K562 (cell line): ENCODE measurements at regions not wholly inside any gene's neighbourhood (a gene's known extent, or its start where the extent isn't known, plus 50 kb on each side); places are given as distances from the start of the nearest gene placed in this dataset.
A peak's percentile ranks its signal among the peaks of the same experiment; 100 is the strongest.

Source experiments
- ATAC-seq: fragments of 200-7000 bp; cut with Tn5 transposase; 3 replicates; pipeline ENCODE4 v1.9.1; 2020; ENCODE audit warnings: moderate library complexity
- BruUV-seq: library from RNA; stranded (reverse); fragments of 400-500 nt; replicated peaks from 2 replicates; lab custom pipeline; 2021; lab: Mats Ljungman, UMichigan
- CTCF ChIA-PET: fragments of 300-600 bp; formaldehyde crosslinking; extraction: SDS; loops from one replicate; lab custom pipeline; 2021; ENCODE audit warnings: low intra/inter-chr PET ratio; lab: Yijun Ruan, JAX
- POLR2A ChIA-PET: fragments of 300-600, 350-650 bp; sonication (Branson Sonifier 250); formaldehyde crosslinking; extraction: SDS; loops from one replicate; lab custom pipeline; 2021; ENCODE audit warnings: antibody characterized with exemption, inconsistent platforms; lab: Yijun Ruan, JAX
- DNase-seq, 4 experiments: peaks; one replicate each; pipeline versions ENCODE4 v3.0.0 to v3.0.0-alpha.2; 2011 to 2018; ENCODE audit warnings: low spot score in 3 of 4, mixed read lengths in 3 of 4; ENCODE audit errors: extremely low read depth in 1 of 4
- FAIRE-seq: peaks from 2 replicates; lab custom pipeline; 2011; peaks lifted over from hg19 to GRCh38; lab: Jason Lieb, UNC
- H2AFZ ChIP-seq: 2 replicates; pipeline ENCODE4 v1.6.0; 2011; ENCODE audit warnings: low read depth, low read length, control low read depth, inconsistent platforms
- H3K27ac ChIP-seq: fragments of 200-600 bp; 3 replicates; pipeline ENCODE4 v1.8.0; 2011; ENCODE audit warnings: low read depth, mild to moderate bottlenecking, control low read depth, inconsistent platforms, low read length, moderate library complexity, mixed read lengths; ENCODE audit errors: extremely low read depth
- H3K27me3 ChIP-seq, 2 experiments: fragments of 300-600 bp in 1 of 2; 2 replicates in 1 of 2; 3 replicates in 1 of 2; pipeline versions ENCODE4 v1.6.0 to v1.8.0; 2011; ENCODE audit warnings: inconsistent platforms in 2 of 2, low read length in 2 of 2, mild to moderate bottlenecking in 1 of 2, mixed read lengths in 1 of 2, moderate library complexity in 1 of 2; ENCODE audit not compliant: control insufficient read depth in 2 of 2, insufficient read depth in 2 of 2
- H3K36me3 ChIP-seq: fragments of 300-600 bp; 3 replicates; pipeline ENCODE4 v1.8.0; 2011; ENCODE audit warnings: mild to moderate bottlenecking, low read length, inconsistent platforms; ENCODE audit not compliant: control insufficient read depth, insufficient read depth
- H3K4me1 ChIP-seq, 2 experiments: fragments of 200-600 bp in 1 of 2; replicated peaks in 1 of 2; 2 replicates in 1 of 2; 3 replicates in 1 of 2; pipeline versions ENCODE4 v1.5.1 to v1.8.0; 2011; ENCODE audit warnings: inconsistent platforms in 2 of 2, low read length in 2 of 2, mild to moderate bottlenecking in 1 of 2, mixed read lengths in 1 of 2, moderate library complexity in 1 of 2; ENCODE audit not compliant: control insufficient read depth in 2 of 2, insufficient read depth in 2 of 2
- H3K4me2 ChIP-seq: 2 replicates; pipeline ENCODE4 v1.6.1; 2011; ENCODE audit warnings: low read length, control low read depth, inconsistent platforms, mixed read lengths; ENCODE audit not compliant: insufficient read depth
- H3K4me3 ChIP-seq: fragments of 200-600 bp; sonication (generic), shearing (Covaris generic); 2 replicates; pipeline ENCODE4 v1.5.1; 2016; ENCODE audit warnings: control low read depth, inconsistent platforms
- H3K79me2 ChIP-seq: fragments of 200-600 bp; 3 replicates; pipeline ENCODE4 v1.8.0; 2011; ENCODE audit warnings: low read length, inconsistent platforms; ENCODE audit not compliant: control insufficient read depth, insufficient read depth
- H3K9ac ChIP-seq, 2 experiments: 2 replicates each; pipeline versions ENCODE4 v1.6.0 to v1.6.1; 2011; ENCODE audit warnings: low read depth in 2 of 2, low read length in 2 of 2, control low read depth in 1 of 2, inconsistent platforms in 1 of 2, mild to moderate bottlenecking in 1 of 2, mixed read lengths in 1 of 2; ENCODE audit not compliant: insufficient read depth in 1 of 2
- H3K9me1 ChIP-seq: one replicate; pipeline ENCODE4 v1.6.0; 2011; ENCODE audit warnings: inconsistent platforms, mild to moderate bottlenecking, low read length, moderate library complexity; ENCODE audit not compliant: control insufficient read depth, insufficient read depth
- H3K9me3 ChIP-seq: replicated peaks from 2 replicates; pipeline ENCODE4 v1.5.1; 2011; ENCODE audit warnings: low read depth, low read length, inconsistent platforms; ENCODE audit not compliant: control insufficient read depth, insufficient read depth
- H4K20me1 ChIP-seq: replicated peaks from 2 replicates; pipeline ENCODE4 v1.6.1; 2011; ENCODE audit warnings: low read length, inconsistent platforms, mixed read lengths; ENCODE audit not compliant: control insufficient read depth, insufficient read depth
- ADNP ChIP-seq: fragments of 200-800 bp; sonication (Bioruptor generic); IDR thresholded peaks from 2 replicates; pipeline ENCODE4 v1.6.1; 2016; ENCODE audit warnings: missing genetic modification characterization, missing compliant biosample characterization
- ARHGAP35 ChIP-seq: fragments of 450-650 bp; IDR thresholded peaks from 2 replicates; pipeline ENCODE4 v1.6.1; 2018; ENCODE audit not compliant: partially characterized antibody
- BRD9 ChIP-seq: fragments of 450-650 bp; IDR thresholded peaks from 2 replicates; pipeline ENCODE4 v1.6.1; 2018; ENCODE audit warnings: low read depth; ENCODE audit not compliant: partially characterized antibody
- EZH2 ChIP-seq: IDR thresholded peaks from 2 replicates; pipeline ENCODE4 v1.6.1; 2012; ENCODE audit warnings: low read depth, mild to moderate bottlenecking, inconsistent platforms, low read length, borderline replicate concordance
- FOSL1 ChIP-seq: fragments of 200-800 bp; sonication (Bioruptor generic); conservative IDR thresholded peaks from 2 replicates; pipeline ENCODE4 v1.6.1; 2016; ENCODE audit warnings: missing genetic modification characterization, missing compliant biosample characterization
- MCM5 ChIP-seq: fragments of 450-650 bp; IDR thresholded peaks from 2 replicates; pipeline ENCODE4 v1.6.1; 2016; ENCODE audit warnings: low read depth
- MTA3 ChIP-seq: fragments of 450-650 bp; formaldehyde crosslinking; IDR thresholded peaks from 2 replicates; pipeline ENCODE4 v1.6.1; 2017; ENCODE audit warnings: mild to moderate bottlenecking, borderline replicate concordance
- PHF8 ChIP-seq: fragments of 200-600 bp; sonication (generic); IDR thresholded peaks from 2 replicates; pipeline ENCODE4 v1.6.1; 2012; ENCODE audit warnings: mixed run types, mild to moderate bottlenecking, inconsistent platforms, low read length, moderate library complexity, borderline replicate concordance
- PTRF ChIP-seq: fragments of 450-650 bp; IDR thresholded peaks from 2 replicates; pipeline ENCODE4 v1.6.1; 2016; ENCODE audit warnings: mild to moderate bottlenecking, missing genetic modification characterization, missing compliant biosample characterization
- RAD21 ChIP-seq, 2 experiments: fragments of 250-450 bp in 1 of 2; fragments of 450-650 bp in 1 of 2; sonication (Bioruptor Pico) in 1 of 2; formaldehyde crosslinking in 1 of 2; IDR thresholded peaks in 1 of 2; conservative IDR thresholded peaks in 1 of 2; 2 replicates each; pipeline versions ENCODE4 v1.4.0 to v1.8.0; 2020 to 2022; ENCODE audit warnings: mild to moderate bottlenecking in 2 of 2, moderate library complexity in 1 of 2
- SP1 ChIP-seq: sonication (generic); formaldehyde crosslinking; IDR thresholded peaks from 2 replicates; pipeline ENCODE4 v1.8.1; 2022; ENCODE audit warnings: mild to moderate bottlenecking, missing genetic modification reagents
- SRSF3 ChIP-seq: fragments of 200-400 bp; formaldehyde crosslinking; IDR thresholded peaks from 2 replicates; pipeline ENCODE4 v1.6.1; 2016; ENCODE audit warnings: mild to moderate bottlenecking, low read length, moderate library complexity; ENCODE audit not compliant: insufficient read depth
- XRCC3 ChIP-seq: fragments of 450-650 bp; IDR thresholded peaks from 2 replicates; pipeline ENCODE4 v1.6.1; 2017; ENCODE audit warnings: mild to moderate bottlenecking, moderate library complexity
- YY1 ChIP-seq, 3 experiments: IDR thresholded peaks; 2 replicates each; pipeline ENCODE4 v1.6.1; 2011; ENCODE audit warnings: low read length in 2 of 3, mild to moderate bottlenecking in 2 of 3, moderate library complexity in 2 of 3, borderline replicate concordance in 1 of 3, control low read depth in 1 of 3, low read depth in 1 of 3; ENCODE audit not compliant: insufficient read depth in 3 of 3, insufficient replicate concordance in 2 of 3, control insufficient read depth in 1 of 3, insufficient read length in 1 of 3; ENCODE audit errors: extremely low read depth in 1 of 3
- ZNF184 ChIP-seq: sonication (generic); formaldehyde crosslinking; IDR thresholded peaks from 2 replicates; pipeline ENCODE4 v1.5.0; 2020; ENCODE audit warnings: missing genetic modification reagents
- WGBS: fragments of 100-300 bp; shearing (Covaris generic); methylation state at CpG from one replicate; pipeline ENCODE4 v1.1.6; 2016; ENCODE audit warnings: low coverage, mixed read lengths; ENCODE audit not compliant: insufficient coverage; ENCODE audit errors: missing lambda C conversion rate; 5-methylcytosine and 5-hydroxymethylcytosine counted together
- in situ Hi-C: fragments of 300-500 bp; cut with MboI; formaldehyde crosslinking; loops from 4 replicates; pipeline ENCODE4 v1.15.0; 2018; ENCODE audit warnings: inconsistent platforms, mixed read lengths
- intact Hi-C: fragments of 100-400 bp; cut with micrococcal nuclease; formaldehyde crosslinking; loops from 2 replicates; pipeline ENCODE4 v1.14.2; 2022
- TF ChIP-seq, protein P1 (sequence below), 2 experiments: fragments of 150-350 bp in 1 of 2; IDR thresholded peaks; 2 replicates each; pipeline ENCODE4 v1.6.1; 2012 to 2016; ENCODE audit warnings: low read depth in 2 of 2, low read length in 2 of 2, mild to moderate bottlenecking in 1 of 2, moderate library complexity in 1 of 2
- TF ChIP-seq, protein P2 (sequence below): sonication (generic); IDR thresholded peaks from 2 replicates; pipeline ENCODE4 v1.6.1; 2016

DNA sequence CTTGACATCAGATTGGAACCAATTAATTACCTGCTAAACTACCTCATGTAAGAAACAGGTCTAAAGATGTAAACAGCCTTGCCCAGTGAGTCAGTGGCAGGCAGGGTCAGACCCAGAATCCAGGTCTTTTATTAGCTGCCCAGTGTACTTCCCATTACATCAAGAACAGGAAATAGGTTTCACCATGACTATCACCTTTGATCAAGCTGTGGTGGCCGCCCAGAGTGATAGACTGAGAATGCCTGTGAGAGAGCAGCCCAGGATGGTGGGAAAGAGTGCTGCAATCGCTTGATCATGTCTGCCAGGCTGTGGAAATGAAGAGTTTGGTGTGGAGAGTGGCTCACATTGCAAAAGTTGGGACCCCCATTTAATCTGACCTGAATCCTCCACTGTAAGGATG lies 61.3 kb upstream of the PIAS1 start (continued):
- TF ChIP-seq, protein P1, sequence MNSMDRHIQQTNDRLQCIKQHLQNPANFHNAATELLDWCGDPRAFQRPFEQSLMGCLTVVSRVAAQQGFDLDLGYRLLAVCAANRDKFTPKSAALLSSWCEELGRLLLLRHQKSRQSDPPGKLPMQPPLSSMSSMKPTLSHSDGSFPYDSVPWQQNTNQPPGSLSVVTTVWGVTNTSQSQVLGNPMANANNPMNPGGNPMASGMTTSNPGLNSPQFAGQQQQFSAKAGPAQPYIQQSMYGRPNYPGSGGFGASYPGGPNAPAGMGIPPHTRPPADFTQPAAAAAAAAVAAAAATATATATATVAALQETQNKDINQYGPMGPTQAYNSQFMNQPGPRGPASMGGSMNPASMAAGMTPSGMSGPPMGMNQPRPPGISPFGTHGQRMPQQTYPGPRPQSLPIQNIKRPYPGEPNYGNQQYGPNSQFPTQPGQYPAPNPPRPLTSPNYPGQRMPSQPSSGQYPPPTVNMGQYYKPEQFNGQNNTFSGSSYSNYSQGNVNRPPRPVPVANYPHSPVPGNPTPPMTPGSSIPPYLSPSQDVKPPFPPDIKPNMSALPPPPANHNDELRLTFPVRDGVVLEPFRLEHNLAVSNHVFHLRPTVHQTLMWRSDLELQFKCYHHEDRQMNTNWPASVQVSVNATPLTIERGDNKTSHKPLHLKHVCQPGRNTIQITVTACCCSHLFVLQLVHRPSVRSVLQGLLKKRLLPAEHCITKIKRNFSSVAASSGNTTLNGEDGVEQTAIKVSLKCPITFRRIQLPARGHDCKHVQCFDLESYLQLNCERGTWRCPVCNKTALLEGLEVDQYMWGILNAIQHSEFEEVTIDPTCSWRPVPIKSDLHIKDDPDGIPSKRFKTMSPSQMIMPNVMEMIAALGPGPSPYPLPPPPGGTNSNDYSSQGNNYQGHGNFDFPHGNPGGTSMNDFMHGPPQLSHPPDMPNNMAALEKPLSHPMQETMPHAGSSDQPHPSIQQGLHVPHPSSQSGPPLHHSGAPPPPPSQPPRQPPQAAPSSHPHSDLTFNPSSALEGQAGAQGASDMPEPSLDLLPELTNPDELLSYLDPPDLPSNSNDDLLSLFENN (IDR thresholded peaks at IDR 0.05; ENCODE audit: low read depth in 2 of 2, low read length in 2 of 2): peak in 1 of 2 experiments; percentile 77; a peak in 2 of 4 replicates
- no peak for TF ChIP-seq MCM5
- TF ChIP-seq MTA3: no peak

DNA sequence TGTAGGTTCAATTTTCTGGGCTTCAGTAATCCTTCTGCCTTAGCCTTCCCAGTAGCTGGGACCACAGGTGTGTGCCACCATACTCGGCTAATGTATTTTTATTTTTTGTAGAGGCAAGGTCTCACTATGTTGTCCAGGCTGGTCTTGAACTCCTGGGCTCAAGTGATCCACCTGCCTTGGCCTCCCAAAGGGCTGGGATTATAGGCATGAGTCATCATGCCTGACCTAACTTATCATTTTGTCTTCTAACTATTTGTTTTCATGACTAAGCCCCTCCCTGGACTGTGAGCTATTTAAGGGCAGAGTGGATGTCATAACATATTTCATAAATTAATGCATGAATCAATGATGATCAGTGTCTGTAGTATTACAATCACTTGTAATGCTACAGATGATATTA lies 56.1 kb upstream of the PIAS1 start:
- DNase-seq (peak in 1 of 4 experiments; percentile 49), FAIRE-seq (peak; percentile 66), ATAC-seq (peak; percentile 66; the same call in 2 of the 3 replicates)
- H4K20me1 ChIP-seq: no peaks in the 10 kb centered on the region
- POLR2A ChIA-PET: interaction anchor here (0.5 to 1.0 kb wide), 2 partner anchors 10 to 23 kb away, joined by 3 to 4 read pairs; no protein-coding TSS in a partner anchor
- no peaks in the 10 kb centered on the region for H3K9me3 ChIP-seq
- no peak overlapping the region for H2AFZ ChIP-seq
- H3K4me3 ChIP-seq: no peak overlapping the region
- H3K27me3 ChIP-seq: no peaks in the 10 kb centered on the region; a peak in 1 of 5 replicates
- CTCF ChIA-PET: no interaction called here
- BruUV-seq: no TSS peak
- in situ Hi-C loops: no loop called here
- no peaks in the 10 kb centered on the region for H3K79me2 ChIP-seq
- H3K9ac ChIP-seq: no peak overlapping the region
- H3K9me1 ChIP-seq: no peaks in the 10 kb centered on the region
- H3K36me3 ChIP-seq: no peaks in the 10 kb centered on the region
- no peak overlapping the region for H3K4me2 ChIP-seq
- WGBS: 33% methylated on average over 1 of the region's 1 CpG
- intact Hi-C loops: no loop called here
- H3K27ac ChIP-seq: no peak overlapping the region
- peaks cover 0 to 17% of the 10 kb centered on the region in 2 experiments; a peak in 3 of 5 replicates for H3K4me1 ChIP-seq
- TF ChIP-seq, protein P2, sequence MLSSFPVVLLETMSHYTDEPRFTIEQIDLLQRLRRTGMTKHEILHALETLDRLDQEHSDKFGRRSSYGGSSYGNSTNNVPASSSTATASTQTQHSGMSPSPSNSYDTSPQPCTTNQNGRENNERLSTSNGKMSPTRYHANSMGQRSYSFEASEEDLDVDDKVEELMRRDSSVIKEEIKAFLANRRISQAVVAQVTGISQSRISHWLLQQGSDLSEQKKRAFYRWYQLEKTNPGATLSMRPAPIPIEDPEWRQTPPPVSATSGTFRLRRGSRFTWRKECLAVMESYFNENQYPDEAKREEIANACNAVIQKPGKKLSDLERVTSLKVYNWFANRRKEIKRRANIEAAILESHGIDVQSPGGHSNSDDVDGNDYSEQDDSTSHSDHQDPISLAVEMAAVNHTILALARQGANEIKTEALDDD: peak; percentile 68
- TF ChIP-seq EZH2 (no peak), ADNP (tag) (peak; percentile 93), ARHGAP35 (no peak), PTRF (tag) (no peak), XRCC3 (no peak), SP1 (CRISPR knock-in tag) (no peak), RAD21 (CRISPR knock-in tag; conservative IDR thresholded peaks at IDR 0.05 in 1 of 2, IDR thresholded peaks at IDR 0.05 in 1 of 2) (no peak), YY1 (IDR thresholded peaks at IDR 0.05; ENCODE audit: borderline replicate concordance in 1 of 3, control insufficient read depth in 1 of 3, extremely low read depth in 1 of 3, insufficient read depth in 3 of 3, insufficient read length in 1 of 3, insufficient replicate concordance in 2 of 3, low read depth in 1 of 3, low read length in 2 of 3) (no peak), BRD9 (no peak), ZNF184 (CRISPR knock-in tag) (no peak), FOSL1 (tag) (peak; percentile 93), SRSF3 (no peak), PHF8 (no peak)
